ENCODE measurements at regions not wholly inside any gene's neighbourhood (a gene's known extent, or its start where the extent isn't known, plus 50 kb on each side); places are given as distances from the start of the nearest gene placed in this dataset.

DNA sequence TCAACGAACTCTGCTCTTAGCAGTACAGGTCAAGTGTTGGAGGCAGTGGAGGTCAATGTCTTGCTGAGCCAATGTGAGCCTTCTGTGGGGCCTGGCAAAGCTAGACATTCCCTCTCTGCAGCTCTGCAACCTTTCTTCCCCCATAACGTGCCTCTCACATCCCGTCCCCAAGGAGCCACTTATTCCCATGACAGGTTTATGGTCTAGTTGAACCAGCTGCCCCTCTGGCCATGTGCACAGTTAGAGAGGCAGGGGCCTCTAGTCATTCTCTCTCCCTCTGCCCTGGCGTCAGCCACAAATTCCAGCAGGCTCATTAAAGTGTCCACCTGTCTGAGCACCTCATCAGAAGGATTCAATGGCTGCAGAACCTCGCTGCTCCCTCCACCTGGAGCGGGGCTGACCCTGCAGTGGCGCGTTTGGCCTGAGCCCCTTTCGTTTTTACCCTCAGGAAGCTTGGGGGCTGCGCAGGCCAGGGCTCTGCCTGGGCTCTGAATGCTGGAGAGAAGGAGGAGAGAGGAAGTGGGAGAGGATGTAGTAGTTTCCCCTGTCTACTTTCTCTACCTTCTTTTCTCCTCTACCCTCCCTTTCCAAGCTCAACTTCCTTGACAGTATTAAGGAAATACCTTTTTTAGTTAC, 302.1 kb upstream of the B3GAT1 start:
- TF ChIP-seq, protein P1, sequence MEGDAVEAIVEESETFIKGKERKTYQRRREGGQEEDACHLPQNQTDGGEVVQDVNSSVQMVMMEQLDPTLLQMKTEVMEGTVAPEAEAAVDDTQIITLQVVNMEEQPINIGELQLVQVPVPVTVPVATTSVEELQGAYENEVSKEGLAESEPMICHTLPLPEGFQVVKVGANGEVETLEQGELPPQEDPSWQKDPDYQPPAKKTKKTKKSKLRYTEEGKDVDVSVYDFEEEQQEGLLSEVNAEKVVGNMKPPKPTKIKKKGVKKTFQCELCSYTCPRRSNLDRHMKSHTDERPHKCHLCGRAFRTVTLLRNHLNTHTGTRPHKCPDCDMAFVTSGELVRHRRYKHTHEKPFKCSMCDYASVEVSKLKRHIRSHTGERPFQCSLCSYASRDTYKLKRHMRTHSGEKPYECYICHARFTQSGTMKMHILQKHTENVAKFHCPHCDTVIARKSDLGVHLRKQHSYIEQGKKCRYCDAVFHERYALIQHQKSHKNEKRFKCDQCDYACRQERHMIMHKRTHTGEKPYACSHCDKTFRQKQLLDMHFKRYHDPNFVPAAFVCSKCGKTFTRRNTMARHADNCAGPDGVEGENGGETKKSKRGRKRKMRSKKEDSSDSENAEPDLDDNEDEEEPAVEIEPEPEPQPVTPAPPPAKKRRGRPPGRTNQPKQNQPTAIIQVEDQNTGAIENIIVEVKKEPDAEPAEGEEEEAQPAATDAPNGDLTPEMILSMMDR (IDR thresholded peaks at IDR 0.05): no peak
- no peak for TF ChIP-seq POLR2A (IDR thresholded peaks at IDR 0.05; ENCODE audit: low read depth)

All from esophagus muscularis mucosa (tissue), 3 donors.